Lower lobe of right lung (tissue), 2 donors: ENCODE measurements at regions not wholly inside any gene's neighbourhood (a gene's known extent, or its start where the extent isn't known, plus 50 kb on each side); places are given as distances from the start of the nearest gene placed in this dataset.

ENCODE experiments used
- ATAC-seq, 2 donors: fragments of 200-7000 bp; cut with Tn5 transposase; one replicate each; pipeline ENCODE4 v1.9.1; 2020 to 2022; ENCODE audit warnings: mild to moderate bottlenecking in 2 of 2, moderate library complexity in 2 of 2
- DNase-seq: peaks from one replicate; pipeline ENCODE4 v3.0.0-alpha.2; 2020
- H3K27ac ChIP-seq: fragments of 200-600 bp; one replicate; pipeline ENCODE4 v1.8.0; 2022
- H3K27me3 ChIP-seq: fragments of 200-600 bp; one replicate; pipeline ENCODE4 v1.8.0; 2022; ENCODE audit warnings: low read depth
- H3K36me3 ChIP-seq: fragments of 200-600 bp; one replicate; pipeline ENCODE4 v1.8.0; 2022; ENCODE audit warnings: mild to moderate bottlenecking
- H3K4me1 ChIP-seq: fragments of 200-600 bp; one replicate; pipeline ENCODE4 v1.8.0; 2022
- H3K4me3 ChIP-seq: fragments of 200-600 bp; one replicate; pipeline ENCODE4 v1.8.0; 2022; ENCODE audit warnings: mild to moderate bottlenecking
- H3K9me3 ChIP-seq: fragments of 200-600 bp; one replicate; pipeline ENCODE4 v1.8.0; 2022
- intact Hi-C: fragments of 100-400 bp; cut with DNase I; formaldehyde crosslinking; loops from one replicate; pipeline ENCODE4 v1.11.0; 2022
- TF ChIP-seq, protein P1 (sequence below): fragments of 200-600 bp; IDR thresholded peaks from one replicate; pipeline ENCODE4 v1.8.0; 2022; ENCODE audit warnings: antibody characterized with exemption, mild to moderate bottlenecking
- donor health status: DM: no; HTN: yes; CAD: no; lungs with severe emphysema.

GRCh38 chr13:77425705-77426104 lies 98.8 kb upstream of the MYCBP2 start:
- Histone ChIP-seq H3K4me3 (no peak overlapping the region), H3K36me3 (no peaks in the 10 kb centered on the region), H3K9me3 (no peaks in the 10 kb centered on the region), H3K27me3 (no peaks in the 10 kb centered on the region), H3K4me1 (no peaks in the 10 kb centered on the region), H3K27ac (no peak overlapping the region)
- DNase-seq = no peak
- no peak for ATAC-seq
- intact Hi-C loops = no loop called here
- TF ChIP-seq, protein P1, sequence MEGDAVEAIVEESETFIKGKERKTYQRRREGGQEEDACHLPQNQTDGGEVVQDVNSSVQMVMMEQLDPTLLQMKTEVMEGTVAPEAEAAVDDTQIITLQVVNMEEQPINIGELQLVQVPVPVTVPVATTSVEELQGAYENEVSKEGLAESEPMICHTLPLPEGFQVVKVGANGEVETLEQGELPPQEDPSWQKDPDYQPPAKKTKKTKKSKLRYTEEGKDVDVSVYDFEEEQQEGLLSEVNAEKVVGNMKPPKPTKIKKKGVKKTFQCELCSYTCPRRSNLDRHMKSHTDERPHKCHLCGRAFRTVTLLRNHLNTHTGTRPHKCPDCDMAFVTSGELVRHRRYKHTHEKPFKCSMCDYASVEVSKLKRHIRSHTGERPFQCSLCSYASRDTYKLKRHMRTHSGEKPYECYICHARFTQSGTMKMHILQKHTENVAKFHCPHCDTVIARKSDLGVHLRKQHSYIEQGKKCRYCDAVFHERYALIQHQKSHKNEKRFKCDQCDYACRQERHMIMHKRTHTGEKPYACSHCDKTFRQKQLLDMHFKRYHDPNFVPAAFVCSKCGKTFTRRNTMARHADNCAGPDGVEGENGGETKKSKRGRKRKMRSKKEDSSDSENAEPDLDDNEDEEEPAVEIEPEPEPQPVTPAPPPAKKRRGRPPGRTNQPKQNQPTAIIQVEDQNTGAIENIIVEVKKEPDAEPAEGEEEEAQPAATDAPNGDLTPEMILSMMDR = no peak

DNA sequence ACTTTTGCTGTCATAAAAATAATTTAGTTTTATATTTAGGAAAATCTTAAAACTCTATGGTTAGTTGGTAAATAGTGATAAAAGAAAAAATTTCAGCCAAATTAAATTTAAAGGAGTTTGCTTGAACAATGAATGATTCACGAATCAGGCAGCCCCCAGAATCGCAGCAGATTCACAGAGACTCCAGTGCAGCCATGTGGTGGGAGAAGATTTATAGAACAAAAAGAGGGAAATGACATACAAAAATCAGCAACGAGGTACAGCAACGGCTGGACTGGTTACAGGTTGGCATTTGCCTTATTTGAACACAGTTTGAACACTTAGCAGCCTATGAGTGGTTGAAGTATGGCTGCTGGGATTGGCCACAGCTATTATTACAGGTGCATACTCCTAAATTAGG lies 96.4 kb upstream of the MYCBP2 start:
- Histone ChIP-seq H3K4me3 (no peak overlapping the region), H3K27me3 (no peaks in the 10 kb centered on the region), H3K27ac (no peak overlapping the region), H3K9me3 (no peaks in the 10 kb centered on the region), H3K36me3 (no peaks in the 10 kb centered on the region), H3K4me1 (no peaks in the 10 kb centered on the region)
- DNase-seq = no peak
- TF ChIP-seq, protein P1 = no peak
- intact Hi-C loops = no loop called here
- ATAC-seq = no peak

DNA sequence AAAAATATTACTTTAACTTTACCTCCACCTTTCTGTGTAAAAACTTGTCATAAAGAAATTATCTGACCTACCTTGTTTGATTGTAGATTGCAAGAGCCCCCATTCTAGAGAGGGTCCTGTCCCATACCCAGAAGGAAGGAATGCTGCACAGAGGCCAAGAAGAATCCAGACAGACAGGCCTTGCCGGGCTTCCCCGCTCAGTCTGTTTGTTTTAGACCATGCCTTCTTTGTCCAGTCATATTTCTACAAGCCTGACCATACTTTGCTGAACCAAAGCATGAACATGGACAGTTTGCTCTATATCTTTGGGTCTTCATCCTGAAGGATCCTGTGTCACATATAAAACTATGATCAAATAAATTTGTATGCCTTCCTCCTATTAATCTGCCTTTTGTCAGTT lies 95.8 kb upstream of the MYCBP2 start:
- TF ChIP-seq, protein P1 = no peak
- Histone ChIP-seq H3K4me3 (no peak overlapping the region), H3K9me3 (no peaks in the 10 kb centered on the region), H3K27me3 (no peaks in the 10 kb centered on the region), H3K27ac (no peak overlapping the region), H3K36me3 (no peaks in the 10 kb centered on the region), H3K4me1 (no peaks in the 10 kb centered on the region)
- no peak for DNase-seq
- intact Hi-C loops = no loop called here
- ATAC-seq = no peak

- DNase-seq (no peak), ATAC-seq (no peak)
- no peaks in the 10 kb centered on the region for H3K36me3 ChIP-seq
- H3K27ac ChIP-seq = no peak overlapping the region
- H3K4me3 ChIP-seq = no peak overlapping the region
- TF ChIP-seq, protein P1 = no peak
- no peaks in the 10 kb centered on the region for H3K27me3 ChIP-seq
- H3K4me1 ChIP-seq = no peaks in the 10 kb centered on the region
- intact Hi-C loops = no loop called here
- H3K9me3 ChIP-seq = no peaks in the 10 kb centered on the region
Observed at GRCh38 chr13:77417897-77418296, 91.0 kb upstream of the MYCBP2 start.

- Histone ChIP-seq H3K4me1 (no peaks in the 10 kb centered on the region), H3K36me3 (no peaks in the 10 kb centered on the region), H3K9me3 (no peaks in the 10 kb centered on the region), H3K4me3 (no peak overlapping the region), H3K27ac (no peak overlapping the region), H3K27me3 (no peaks in the 10 kb centered on the region)
- TF ChIP-seq, protein P1 = no peak
- no peak for ATAC-seq
- intact Hi-C loops = no loop called here
- no peak for DNase-seq
Observed at GRCh38 chr13:77416666-77417212, 89.8 kb upstream of the MYCBP2 start.
